WTC11 (cell line): ENCODE measurements at regions not wholly inside any gene's neighbourhood (a gene's known extent, or its start where the extent isn't known, plus 50 kb on each side); places are given as distances from the start of the nearest gene placed in this dataset.

ENCODE experiments used
- ATAC-seq: fragments of 200-7000 bp; cut with Tn5 transposase; 2 replicates; pipeline ENCODE4 v1.10.0; 2021; ENCODE audit warnings: mild to moderate bottlenecking, moderate library complexity
- CTCF ChIA-PET: fragments of 300-600 bp; sonication (Branson Sonifier 250); formaldehyde crosslinking; loops from one replicate; lab custom pipeline; 2021; ENCODE audit warnings: antibody characterized with exemption; lab: Charles Lee
- POLR2A ChIA-PET: fragments of 350-600 bp; sonication (Branson Sonifier 250); formaldehyde crosslinking; loops from one replicate; lab custom pipeline; 2021; ENCODE audit warnings: antibody characterized with exemption; lab: Charles Lee
- DNase-seq: peaks from one replicate; pipeline ENCODE4 v3.0.0; 2021; ENCODE audit warnings: low spot score
- H3K27ac Mint-ChIP-seq: 2 replicates; pipeline ENCODE4 v1.8.0; 2021; ENCODE audit warnings: mixed read lengths
- H3K27me3 Mint-ChIP-seq: 2 replicates; pipeline ENCODE4 v1.8.0; 2021; ENCODE audit warnings: low read depth, mild to moderate bottlenecking, moderate library complexity, mixed read lengths
- H3K36me3 Mint-ChIP-seq: 2 replicates; pipeline ENCODE4 v1.8.0; 2021; ENCODE audit warnings: mixed read lengths
- H3K4me1 Mint-ChIP-seq: 2 replicates; pipeline ENCODE4 v1.8.0; 2022; ENCODE audit warnings: mixed read lengths
- H3K4me3 Mint-ChIP-seq: 2 replicates; pipeline ENCODE4 v1.8.0; 2021; ENCODE audit warnings: mild to moderate bottlenecking, moderate library complexity, mixed read lengths
- H3K9me3 Mint-ChIP-seq: 2 replicates; pipeline ENCODE4 v1.8.0; 2021; ENCODE audit warnings: mixed read lengths
- FOXP1 ChIP-seq: sonication (generic); formaldehyde crosslinking; IDR thresholded peaks from 2 replicates; pipeline ENCODE4 v1.8.0; 2022; ENCODE audit warnings: missing genetic modification reagents, mild to moderate bottlenecking, moderate library complexity, borderline replicate concordance
- JUN ChIP-seq: sonication (generic); formaldehyde crosslinking; IDR thresholded peaks from 2 replicates; pipeline ENCODE4 v1.8.0; 2023; ENCODE audit warnings: mild to moderate bottlenecking, missing genetic modification reagents
- KAT7 ChIP-seq: sonication (generic); formaldehyde crosslinking; IDR thresholded peaks from 2 replicates; pipeline ENCODE4 v1.8.1; 2023; ENCODE audit warnings: missing genetic modification reagents, mild to moderate bottlenecking, borderline replicate concordance
- NFYB ChIP-seq: sonication (generic); formaldehyde crosslinking; conservative IDR thresholded peaks from 2 replicates; pipeline ENCODE4 v1.8.0; 2022; ENCODE audit warnings: low read depth, missing genetic modification reagents
- RELA ChIP-seq: sonication (generic); formaldehyde crosslinking; IDR thresholded peaks from 2 replicates; pipeline ENCODE4 v1.8.1; 2022; ENCODE audit warnings: missing genetic modification reagents, mild to moderate bottlenecking, borderline replicate concordance
- SOX15 ChIP-seq: fragments of 250-450 bp; sonication (Bioruptor Pico); IDR thresholded peaks from 2 replicates; pipeline ENCODE4 v1.9.0; 2021; ENCODE audit warnings: mild to moderate bottlenecking
- TP53 ChIP-seq: sonication (generic); formaldehyde crosslinking; IDR thresholded peaks from 2 replicates; pipeline ENCODE4 v1.8.1; 2023; ENCODE audit warnings: mild to moderate bottlenecking, missing genetic modification reagents
- ZNF219 ChIP-seq: sonication (generic); formaldehyde crosslinking; IDR thresholded peaks from 2 replicates; pipeline ENCODE4 v1.8.0; 2023; ENCODE audit warnings: missing genetic modification reagents, mild to moderate bottlenecking, borderline replicate concordance
- ZNF232 ChIP-seq: sonication (generic); formaldehyde crosslinking; IDR thresholded peaks from 2 replicates; pipeline ENCODE4 v1.8.0; 2022; ENCODE audit warnings: mild to moderate bottlenecking, missing genetic modification reagents
- ZNF416 ChIP-seq: fragments of 250-450 bp; sonication (Bioruptor Pico); IDR thresholded peaks from 2 replicates; pipeline ENCODE4 v1.9.0; 2021; ENCODE audit warnings: mild to moderate bottlenecking, inconsistent platforms
- TF ChIP-seq, protein P1 (sequence below): fragments of 250-450 bp; sonication (Bioruptor Pico); IDR thresholded peaks from 2 replicates; pipeline ENCODE4 v1.9.0; 2021; ENCODE audit warnings: mild to moderate bottlenecking, borderline replicate concordance
- TF ChIP-seq, protein P2 (sequence below): sonication (generic); formaldehyde crosslinking; IDR thresholded peaks from 2 replicates; pipeline ENCODE4 v1.8.0; 2023; ENCODE audit warnings: mild to moderate bottlenecking, missing genetic modification reagents
- TF ChIP-seq, protein P3 (sequence below): sonication (generic); formaldehyde crosslinking; conservative IDR thresholded peaks from 2 replicates; pipeline ENCODE4 v1.8.1; 2022; ENCODE audit warnings: mild to moderate bottlenecking, missing genetic modification reagents
- TF ChIP-seq, protein P4 (sequence below): fragments of 250-450 bp; sonication (Bioruptor Pico); conservative IDR thresholded peaks from 2 replicates; pipeline ENCODE4 v1.9.0; 2021; ENCODE audit warnings: mild to moderate bottlenecking
- TF ChIP-seq, protein P5 (sequence below): sonication (generic); formaldehyde crosslinking; IDR thresholded peaks from 2 replicates; pipeline ENCODE4 v1.8.1; 2022; ENCODE audit warnings: low read depth, missing genetic modification reagents, borderline replicate concordance

DNA sequence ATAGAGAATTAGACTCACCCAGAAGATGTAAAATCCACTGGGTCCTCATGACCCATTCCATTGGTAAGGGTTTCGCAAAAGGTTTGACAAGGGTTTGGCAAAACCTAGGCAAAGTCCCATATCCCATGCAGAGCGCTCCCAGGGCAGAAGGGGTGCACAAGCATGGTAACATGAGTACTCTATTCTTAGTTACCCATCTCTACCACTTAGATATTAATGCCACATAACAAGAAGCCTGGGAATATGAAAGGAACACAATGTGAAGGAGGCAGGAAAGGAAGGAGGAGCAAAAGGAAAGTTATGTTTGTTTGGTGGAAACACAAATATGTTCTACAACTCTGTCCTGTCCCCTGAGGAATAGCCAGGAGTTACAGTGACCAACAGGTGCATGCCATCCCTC is 163.1 kb downstream of the FAXC start (continued):
- TF ChIP-seq ZNF219 (CRISPR knock-in tag) = no peak
- TF ChIP-seq, protein P1, sequence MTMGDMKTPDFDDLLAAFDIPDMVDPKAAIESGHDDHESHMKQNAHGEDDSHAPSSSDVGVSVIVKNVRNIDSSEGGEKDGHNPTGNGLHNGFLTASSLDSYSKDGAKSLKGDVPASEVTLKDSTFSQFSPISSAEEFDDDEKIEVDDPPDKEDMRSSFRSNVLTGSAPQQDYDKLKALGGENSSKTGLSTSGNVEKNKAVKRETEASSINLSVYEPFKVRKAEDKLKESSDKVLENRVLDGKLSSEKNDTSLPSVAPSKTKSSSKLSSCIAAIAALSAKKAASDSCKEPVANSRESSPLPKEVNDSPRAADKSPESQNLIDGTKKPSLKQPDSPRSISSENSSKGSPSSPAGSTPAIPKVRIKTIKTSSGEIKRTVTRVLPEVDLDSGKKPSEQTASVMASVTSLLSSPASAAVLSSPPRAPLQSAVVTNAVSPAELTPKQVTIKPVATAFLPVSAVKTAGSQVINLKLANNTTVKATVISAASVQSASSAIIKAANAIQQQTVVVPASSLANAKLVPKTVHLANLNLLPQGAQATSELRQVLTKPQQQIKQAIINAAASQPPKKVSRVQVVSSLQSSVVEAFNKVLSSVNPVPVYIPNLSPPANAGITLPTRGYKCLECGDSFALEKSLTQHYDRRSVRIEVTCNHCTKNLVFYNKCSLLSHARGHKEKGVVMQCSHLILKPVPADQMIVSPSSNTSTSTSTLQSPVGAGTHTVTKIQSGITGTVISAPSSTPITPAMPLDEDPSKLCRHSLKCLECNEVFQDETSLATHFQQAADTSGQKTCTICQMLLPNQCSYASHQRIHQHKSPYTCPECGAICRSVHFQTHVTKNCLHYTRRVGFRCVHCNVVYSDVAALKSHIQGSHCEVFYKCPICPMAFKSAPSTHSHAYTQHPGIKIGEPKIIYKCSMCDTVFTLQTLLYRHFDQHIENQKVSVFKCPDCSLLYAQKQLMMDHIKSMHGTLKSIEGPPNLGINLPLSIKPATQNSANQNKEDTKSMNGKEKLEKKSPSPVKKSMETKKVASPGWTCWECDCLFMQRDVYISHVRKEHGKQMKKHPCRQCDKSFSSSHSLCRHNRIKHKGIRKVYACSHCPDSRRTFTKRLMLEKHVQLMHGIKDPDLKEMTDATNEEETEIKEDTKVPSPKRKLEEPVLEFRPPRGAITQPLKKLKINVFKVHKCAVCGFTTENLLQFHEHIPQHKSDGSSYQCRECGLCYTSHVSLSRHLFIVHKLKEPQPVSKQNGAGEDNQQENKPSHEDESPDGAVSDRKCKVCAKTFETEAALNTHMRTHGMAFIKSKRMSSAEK (CRISPR knock-in tag) = no peak
- TF ChIP-seq, protein P2, sequence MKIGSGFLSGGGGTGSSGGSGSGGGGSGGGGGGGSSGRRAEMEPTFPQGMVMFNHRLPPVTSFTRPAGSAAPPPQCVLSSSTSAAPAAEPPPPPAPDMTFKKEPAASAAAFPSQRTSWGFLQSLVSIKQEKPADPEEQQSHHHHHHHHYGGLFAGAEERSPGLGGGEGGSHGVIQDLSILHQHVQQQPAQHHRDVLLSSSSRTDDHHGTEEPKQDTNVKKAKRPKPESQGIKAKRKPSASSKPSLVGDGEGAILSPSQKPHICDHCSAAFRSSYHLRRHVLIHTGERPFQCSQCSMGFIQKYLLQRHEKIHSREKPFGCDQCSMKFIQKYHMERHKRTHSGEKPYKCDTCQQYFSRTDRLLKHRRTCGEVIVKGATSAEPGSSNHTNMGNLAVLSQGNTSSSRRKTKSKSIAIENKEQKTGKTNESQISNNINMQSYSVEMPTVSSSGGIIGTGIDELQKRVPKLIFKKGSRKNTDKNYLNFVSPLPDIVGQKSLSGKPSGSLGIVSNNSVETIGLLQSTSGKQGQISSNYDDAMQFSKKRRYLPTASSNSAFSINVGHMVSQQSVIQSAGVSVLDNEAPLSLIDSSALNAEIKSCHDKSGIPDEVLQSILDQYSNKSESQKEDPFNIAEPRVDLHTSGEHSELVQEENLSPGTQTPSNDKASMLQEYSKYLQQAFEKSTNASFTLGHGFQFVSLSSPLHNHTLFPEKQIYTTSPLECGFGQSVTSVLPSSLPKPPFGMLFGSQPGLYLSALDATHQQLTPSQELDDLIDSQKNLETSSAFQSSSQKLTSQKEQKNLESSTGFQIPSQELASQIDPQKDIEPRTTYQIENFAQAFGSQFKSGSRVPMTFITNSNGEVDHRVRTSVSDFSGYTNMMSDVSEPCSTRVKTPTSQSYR (CRISPR knock-in tag) = no peak
- TF ChIP-seq, protein P3, sequence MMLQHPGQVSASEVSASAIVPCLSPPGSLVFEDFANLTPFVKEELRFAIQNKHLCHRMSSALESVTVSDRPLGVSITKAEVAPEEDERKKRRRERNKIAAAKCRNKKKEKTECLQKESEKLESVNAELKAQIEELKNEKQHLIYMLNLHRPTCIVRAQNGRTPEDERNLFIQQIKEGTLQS (CRISPR knock-in tag) = no peak
- no peak for TF ChIP-seq KAT7 (CRISPR knock-in tag)
- no peak for TF ChIP-seq ZNF416 (CRISPR knock-in tag)
- TF ChIP-seq TP53 = no peak
- no peak for TF ChIP-seq JUN (CRISPR knock-in tag)

DNA sequence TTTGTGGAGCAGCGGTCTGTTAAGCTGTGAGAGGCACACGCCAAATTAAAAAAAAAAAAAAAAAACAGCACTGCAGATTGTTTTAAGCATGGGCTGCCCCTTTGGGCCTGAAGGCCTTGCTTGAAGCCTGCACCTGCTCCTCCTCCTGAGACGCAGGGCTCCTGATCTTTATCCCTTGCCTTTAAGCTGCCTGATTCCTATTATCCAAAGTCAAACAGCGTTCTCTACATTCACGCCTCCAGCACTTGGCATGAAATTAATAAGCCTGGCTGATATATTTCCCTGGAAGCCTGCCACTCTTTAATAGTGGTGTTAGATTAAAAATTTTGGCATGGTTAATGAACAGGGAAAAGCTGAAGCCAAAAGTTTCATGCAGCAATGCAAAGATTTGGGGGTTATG is 163.9 kb downstream of the FAXC start:
- ChIA-PET POLR2A (no interaction called here), CTCF (interaction anchor here (0.6 to 1.5 kb wide), 2 partner anchors 34 to 56 kb away, joined by 3 to 8 read pairs; no protein-coding TSS in a partner anchor)
- ATAC-seq (no peak), DNase-seq (no peak)
- Mint-ChIP-seq H3K27ac (no peak overlapping the region), H3K4me1 (peaks cover 22% of the 10 kb centered on the region), H3K27me3 (no peaks in the 10 kb centered on the region), H3K36me3 (peaks cover 19% of the 10 kb centered on the region), H3K9me3 (peaks cover 27% of the 10 kb centered on the region), H3K4me3 (no peak overlapping the region)
- TF ChIP-seq NFYB (CRISPR knock-in tag) (no peak), SOX15 (CRISPR knock-in tag) (no peak), ZNF232 (CRISPR knock-in tag) (no peak), RELA (CRISPR knock-in tag) (no peak), FOXP1 (CRISPR knock-in tag) (no peak)
- TF ChIP-seq, protein P2 (CRISPR knock-in tag) = no peak
- TF ChIP-seq, protein P4, sequence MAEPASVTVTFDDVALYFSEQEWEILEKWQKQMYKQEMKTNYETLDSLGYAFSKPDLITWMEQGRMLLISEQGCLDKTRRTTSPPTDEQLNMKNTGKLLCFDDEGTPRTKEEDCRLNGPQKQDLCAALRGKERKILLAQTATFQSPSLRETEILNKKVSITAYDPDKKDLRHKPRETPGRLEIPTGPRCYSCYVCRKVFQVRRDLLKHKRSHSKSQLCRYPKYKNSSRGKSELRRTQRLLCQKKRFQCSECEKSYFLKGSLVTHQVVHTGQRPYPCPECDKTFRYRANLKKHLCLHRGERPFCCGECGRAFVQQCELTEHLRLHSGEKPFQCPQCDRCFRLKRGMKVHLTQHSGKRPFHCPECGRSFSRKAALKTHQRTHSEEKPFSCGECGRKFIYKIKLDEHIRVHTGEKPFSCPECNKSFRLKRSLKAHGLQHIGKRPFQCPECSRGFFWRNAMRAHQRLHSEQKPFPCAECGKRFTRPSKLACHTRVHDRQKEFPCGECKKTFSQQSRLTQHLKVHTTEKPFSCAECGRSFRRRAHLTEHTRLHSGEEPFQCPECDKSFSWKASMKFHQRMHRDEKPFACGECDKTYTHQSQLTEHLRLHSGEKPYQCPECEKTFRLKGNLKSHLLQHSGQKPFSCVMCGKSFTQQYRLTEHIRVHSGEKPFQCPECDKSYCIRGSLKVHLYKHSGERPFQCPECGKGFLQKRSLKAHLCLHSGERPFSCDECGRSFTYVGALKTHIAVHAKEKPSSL (CRISPR knock-in tag) = no peak
- TF ChIP-seq, protein P5, sequence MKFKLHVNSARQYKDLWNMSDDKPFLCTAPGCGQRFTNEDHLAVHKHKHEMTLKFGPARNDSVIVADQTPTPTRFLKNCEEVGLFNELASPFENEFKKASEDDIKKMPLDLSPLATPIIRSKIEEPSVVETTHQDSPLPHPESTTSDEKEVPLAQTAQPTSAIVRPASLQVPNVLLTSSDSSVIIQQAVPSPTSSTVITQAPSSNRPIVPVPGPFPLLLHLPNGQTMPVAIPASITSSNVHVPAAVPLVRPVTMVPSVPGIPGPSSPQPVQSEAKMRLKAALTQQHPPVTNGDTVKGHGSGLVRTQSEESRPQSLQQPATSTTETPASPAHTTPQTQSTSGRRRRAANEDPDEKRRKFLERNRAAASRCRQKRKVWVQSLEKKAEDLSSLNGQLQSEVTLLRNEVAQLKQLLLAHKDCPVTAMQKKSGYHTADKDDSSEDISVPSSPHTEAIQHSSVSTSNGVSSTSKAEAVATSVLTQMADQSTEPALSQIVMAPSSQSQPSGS (CRISPR knock-in tag) = no peak
